COR-L47 (cell line): ENCODE measurements at regions not wholly inside any gene's neighbourhood (a gene's known extent, or its start where the extent isn't known, plus 50 kb on each side); places are given as distances from the start of the nearest gene placed in this dataset.
"Not testable (repeated sequence)": the region's sequence is repeated elsewhere in the genome, so short reads cannot be mapped to it uniquely, and the experiment has no call there.

ENCODE experiments used
- DNase-seq: peaks from one replicate; lab custom pipeline; 2025; lab: John Stamatoyannopoulos, UW

GRCh38 chrX:131356725-131357124, 67.6 kb upstream of the IGSF1 start:
- no peak for DNase-seq

DNA sequence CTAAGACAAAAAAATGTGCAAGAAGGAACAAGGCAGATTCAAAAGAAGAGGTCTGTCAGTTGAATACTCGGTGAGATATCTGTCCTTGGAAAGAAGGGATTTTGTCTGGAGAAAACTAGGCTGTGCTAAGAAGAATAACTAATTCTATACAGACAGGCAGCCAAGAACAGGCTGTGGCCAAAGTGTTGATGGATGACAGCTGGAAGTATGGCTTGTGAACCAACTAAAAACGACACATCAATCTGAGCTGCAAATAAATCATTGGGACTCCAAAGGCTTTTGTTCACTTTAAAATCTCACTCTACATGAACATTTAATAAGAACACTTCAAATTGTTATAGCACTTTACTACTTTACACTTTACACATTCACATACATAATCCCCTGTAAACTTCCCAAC, 70.5 kb upstream of the IGSF1 start:
- no peak for DNase-seq

GRCh38 chrX:131365766-131366165, 76.7 kb upstream of the IGSF1 start:
- DNase-seq, result no peak

DNA sequence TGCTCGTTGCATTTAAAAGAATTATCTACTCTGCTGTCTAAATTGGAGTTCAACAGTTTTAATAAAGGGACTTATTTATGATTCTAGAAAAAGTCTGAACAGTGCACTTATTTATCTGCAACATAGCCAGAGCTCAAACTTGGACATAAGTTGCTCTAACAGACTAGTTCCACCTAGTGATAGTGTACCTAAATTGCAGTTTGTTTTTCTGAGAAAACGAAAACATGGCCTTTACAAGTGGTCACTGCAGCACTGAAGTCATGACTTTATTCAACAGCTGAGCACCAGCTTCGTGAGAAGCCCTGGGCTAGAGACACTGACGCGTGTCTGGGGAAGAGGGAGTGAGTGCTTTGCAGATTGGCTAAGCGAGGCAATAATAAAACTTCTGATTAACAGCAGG, 77.3 kb upstream of the IGSF1 start:
- DNase-seq, result no peak

DNA sequence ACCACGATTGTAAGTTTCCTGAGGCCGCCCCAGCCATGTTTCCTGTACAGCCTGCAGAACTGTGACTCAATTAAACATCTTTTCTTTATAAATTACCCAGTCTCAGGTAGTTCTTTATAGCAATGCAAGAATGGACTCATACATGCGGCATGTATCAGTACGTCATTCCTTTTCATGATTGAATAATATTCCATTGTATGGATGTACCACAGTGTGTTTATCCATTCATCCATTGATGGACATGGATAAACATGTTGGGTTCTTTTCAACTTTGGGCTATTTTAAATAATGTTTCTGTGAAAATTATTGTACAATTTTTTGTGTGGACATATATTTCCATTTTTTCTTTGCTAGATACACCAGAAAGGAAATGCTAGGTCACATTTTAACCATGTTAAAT, 99.2 kb upstream of the IGSF1 start:
- DNase-seq, result no peak

DNA sequence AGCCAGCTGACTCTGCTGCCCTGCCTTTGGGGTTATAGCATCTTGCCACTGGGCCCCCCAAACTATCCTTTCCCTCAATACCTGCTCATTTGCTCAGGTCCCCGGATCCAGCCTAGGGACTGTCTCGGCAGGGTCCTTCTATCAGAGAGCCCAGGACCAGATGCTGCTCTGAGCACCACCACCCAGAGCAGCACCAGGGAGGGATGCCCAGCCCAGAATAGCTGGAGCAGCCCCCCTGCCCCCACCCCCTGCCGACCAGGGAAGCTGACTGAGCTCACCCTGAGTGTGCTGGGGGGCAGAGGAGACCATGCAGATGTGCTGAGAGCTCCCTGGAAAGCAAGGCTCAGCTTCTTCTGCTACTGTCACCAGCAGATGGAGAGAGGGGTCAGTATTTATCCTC, 103.6 kb upstream of the IGSF1 start:
- no peak for DNase-seq

GRCh38 chrX:131393426-131393825, 104.3 kb upstream of the IGSF1 start:
- DNase-seq, result no peak

DNA sequence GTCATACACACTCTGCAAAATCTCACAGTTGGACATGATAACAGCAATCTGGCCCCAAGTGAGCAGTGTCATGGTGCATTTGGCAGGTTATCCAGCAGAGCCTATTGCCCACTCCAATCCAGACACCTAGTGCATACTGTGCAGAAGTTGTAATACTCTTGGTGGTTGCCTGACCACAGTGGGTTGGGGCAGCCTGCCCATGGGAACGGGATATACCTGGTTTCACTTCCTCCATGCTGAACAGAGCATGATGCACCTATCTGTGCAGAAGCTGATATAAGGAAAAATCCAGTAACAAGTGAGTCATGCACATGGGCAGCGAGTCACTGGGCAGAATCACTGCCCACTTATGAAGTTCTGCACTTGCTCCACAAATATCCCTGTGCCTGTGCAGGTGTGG, 105.3 kb upstream of the IGSF1 start:
- no peak for DNase-seq

GRCh38 chrX:131397891-131398290, 108.8 kb upstream of the IGSF1 start:
- DNase-seq, result no peak

GRCh38 chrX:131399678-131400428, 110.7 kb upstream of the IGSF1 start:
- no peak for DNase-seq

- DNase-seq, result no peak
Observed at GRCh38 chrX:131402124-131402811, 113.2 kb upstream of the IGSF1 start.

- no peak for DNase-seq
Observed at GRCh38 chrX:131405497-131405896, 116.4 kb upstream of the IGSF1 start.

GRCh38 chrX:131424895-131425294, 119.0 kb upstream of the OR13H1 start:
- no peak for DNase-seq

DNA sequence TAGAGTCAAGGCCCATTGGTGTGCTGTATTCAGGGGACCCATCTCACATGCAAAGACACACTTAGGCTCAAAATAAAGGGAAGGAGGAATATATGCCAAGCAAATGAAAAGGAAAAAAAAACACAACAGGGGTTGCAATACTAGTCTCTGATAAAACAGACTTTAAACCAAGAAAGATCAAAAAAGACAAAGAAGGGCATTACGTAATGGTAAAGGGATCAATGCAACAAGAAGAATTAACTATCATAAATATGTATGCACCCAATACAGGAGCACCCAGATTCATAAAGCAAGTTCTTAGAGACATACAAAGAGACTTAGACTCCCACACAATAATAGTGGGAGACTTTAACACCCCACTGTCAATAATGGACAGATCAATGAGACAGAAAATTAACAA, 113.4 kb upstream of the OR13H1 start:
- DNase-seq, result not testable (repeated sequence)

GRCh38 chrX:131441033-131441432, 102.8 kb upstream of the OR13H1 start:
- no peak for DNase-seq

GRCh38 chrX:131445955-131446354, 97.9 kb upstream of the OR13H1 start:
- no peak for DNase-seq

DNA sequence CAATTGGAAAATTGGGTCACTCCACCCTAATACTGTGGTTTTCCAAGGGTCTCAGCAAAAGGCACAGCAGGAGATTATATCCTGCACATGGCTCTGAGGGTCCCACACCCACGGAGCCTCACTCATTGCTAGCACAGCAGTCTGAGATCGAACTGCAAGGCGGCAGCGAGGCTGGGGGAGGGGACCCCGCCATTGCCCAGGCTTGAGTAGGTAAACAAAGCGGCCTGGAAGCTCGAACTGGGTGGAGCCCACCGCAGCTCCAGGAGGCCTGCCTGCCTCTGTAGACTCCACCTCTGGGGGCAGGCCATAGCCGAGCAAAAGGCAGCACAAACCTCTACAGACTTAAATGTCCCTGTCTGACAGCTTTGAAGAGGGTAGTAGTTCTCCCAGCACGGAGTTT, 82.0 kb upstream of the OR13H1 start:
- DNase-seq, result not testable (repeated sequence)

- not testable (repeated sequence) for DNase-seq
Observed at GRCh38 chrX:131473809-131474208, 70.1 kb upstream of the OR13H1 start.

DNA sequence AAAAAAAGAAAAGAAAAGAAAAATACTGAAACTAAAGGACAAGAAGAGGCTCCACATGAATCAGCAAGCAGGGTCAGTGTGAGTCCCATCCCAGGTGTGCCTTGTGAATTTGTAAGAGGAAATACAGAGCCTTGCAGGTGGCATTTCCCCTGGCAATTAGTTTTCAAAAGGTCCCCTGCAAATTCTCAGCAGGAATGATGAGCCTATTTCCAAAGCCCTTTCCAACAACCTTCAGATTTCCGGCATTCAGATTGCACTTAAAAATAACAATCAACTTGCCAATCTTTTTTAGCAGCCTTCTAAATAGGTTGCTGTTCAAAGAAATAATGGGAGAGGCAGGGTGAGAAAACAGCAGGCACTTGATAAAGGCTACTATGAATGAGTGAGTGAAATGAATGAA, 66.4 kb upstream of the OR13H1 start:
- peak; percentile 8 for DNase-seq
